PC-3 (cell line): ENCODE measurements at regions not wholly inside any gene's neighbourhood (a gene's known extent, or its start where the extent isn't known, plus 50 kb on each side); places are given as distances from the start of the nearest gene placed in this dataset.

Source experiments
- ATAC-seq: fragments of 200-7000 bp; cut with Tn5 transposase; 2 replicates; pipeline ENCODE4 v1.9.1; 2020; ENCODE audit warnings: mild to moderate bottlenecking, moderate library complexity
- BruUV-seq: library from RNA; stranded (reverse); fragments of 400-500 nt; replicated peaks from 2 replicates; lab custom pipeline; 2021; lab: Mats Ljungman, UMichigan
- CTCF ChIA-PET: fragments of 300-600 bp; sonication (Branson Sonifier 250); formaldehyde crosslinking; loops from one replicate; lab custom pipeline; 2022; ENCODE audit warnings: antibody characterized with exemption; lab: Charles Lee
- POLR2A ChIA-PET: fragments of 300-600 bp; sonication (Branson Sonifier 250); formaldehyde crosslinking; loops from one replicate; lab custom pipeline; 2022; ENCODE audit warnings: antibody characterized with exemption; ENCODE audit not compliant: unreplicated experiment; lab: Charles Lee
- DNase-seq: peaks from one replicate; pipeline ENCODE4 v3.0.0-alpha.2; 2015
- H2AFZ ChIP-seq: fragments of 300-600 bp; sonication (generic); 2 replicates; pipeline ENCODE4 v1.6.0; 2016; ENCODE audit warnings: antibody characterized with exemption, low read length
- H3F3A ChIP-seq: fragments of 300-600 bp; sonication (generic); one replicate; pipeline ENCODE4 v1.6.0; 2017; ENCODE audit warnings: antibody characterized with exemption, low read length, control low read depth, mild to moderate bottlenecking; ENCODE audit not compliant: unreplicated experiment
- H3K27ac ChIP-seq: fragments of 300-600 bp; sonication (generic); 2 replicates; pipeline ENCODE4 v1.5.1; 2016; ENCODE audit warnings: mild to moderate bottlenecking, low read length
- H3K27me3 ChIP-seq: fragments of 300-600 bp; sonication (generic); 2 replicates; pipeline ENCODE4 v1.6.1; 2016; ENCODE audit warnings: low read length, mixed read lengths
- H3K36me3 ChIP-seq: fragments of 300-600 bp; sonication (generic); 2 replicates; pipeline ENCODE4 v1.6.1; 2016; ENCODE audit warnings: low read depth, mixed run types, low read length, mixed read lengths
- H3K4me1 ChIP-seq: fragments of 300-600 bp; sonication (generic); 2 replicates; pipeline ENCODE4 v1.5.1; 2016; ENCODE audit warnings: low read length; ENCODE audit not compliant: insufficient read depth
- H3K4me2 ChIP-seq: fragments of 300-600 bp; sonication (generic); 2 replicates; pipeline ENCODE4 v1.6.0; 2016; ENCODE audit warnings: low read length
- H3K4me3 ChIP-seq: fragments of 300-600 bp; sonication (generic); 2 replicates; pipeline ENCODE4 v1.5.1; 2016; ENCODE audit warnings: mild to moderate bottlenecking, low read length, mixed read lengths
- H3K79me2 ChIP-seq: fragments of 300-600 bp; sonication (generic); 2 replicates; pipeline ENCODE4 v1.6.1; 2017; ENCODE audit warnings: low read length, mixed read lengths
- H3K9ac ChIP-seq: fragments of 300-600 bp; sonication (generic); 2 replicates; pipeline ENCODE4 v1.6.0; 2016; ENCODE audit warnings: mild to moderate bottlenecking, low read length
- H3K9me2 ChIP-seq: fragments of 300-600 bp; sonication (generic); replicated peaks from 2 replicates; pipeline ENCODE4 v1.6.1; 2016; ENCODE audit warnings: mixed run types, low read length, mixed read lengths
- H3K9me3 ChIP-seq: fragments of 300-600 bp; sonication (generic); 2 replicates; pipeline ENCODE4 v1.6.1; 2016; ENCODE audit warnings: low read length, mixed read lengths
- H4K20me1 ChIP-seq: fragments of 300-600 bp; sonication (generic); 2 replicates; pipeline ENCODE4 v1.6.1; 2016; ENCODE audit warnings: low read length, mixed read lengths
- EZH2 ChIP-seq: fragments of 300-600 bp; sonication (generic); IDR thresholded peaks from one replicate; pipeline ENCODE4 v1.6.1; 2017; ENCODE audit warnings: antibody characterized with exemption, mild to moderate bottlenecking, low read length; ENCODE audit not compliant: unreplicated experiment
- EZH2phosphoT487 ChIP-seq: fragments of 300-600 bp; sonication (generic); IDR thresholded peaks from 2 replicates; pipeline ENCODE4 v1.6.1; 2018; ENCODE audit warnings: mild to moderate bottlenecking, antibody characterized with exemption, low read length, borderline replicate concordance
- intact Hi-C: fragments of 100-400 bp; cut with micrococcal nuclease; formaldehyde crosslinking; loops from 2 replicates; pipeline ENCODE4 v1.9.0; 2023
- TF ChIP-seq, protein P1 (sequence below): fragments of 300-600 bp; sonication (generic); conservative IDR thresholded peaks from 2 replicates; pipeline ENCODE4 v1.5.1; 2017; ENCODE audit warnings: antibody characterized with exemption, low read depth, mild to moderate bottlenecking, low read length

GRCh38 chr5:71874521-71874920 lies 155.4 kb downstream of the CARTPT start:
- Histone ChIP-seq H3K9ac (no peak overlapping the region), H3K4me2 (no peak overlapping the region), H3K36me3 (no peaks in the 10 kb centered on the region), H3K4me3 (no peak overlapping the region), H3K27me3 (no peaks in the 10 kb centered on the region), H3K4me1 (no peaks in the 10 kb centered on the region), H3F3A (no peaks in the 10 kb centered on the region), H3K27ac (no peak overlapping the region), H3K9me2 (no peaks in the 10 kb centered on the region), H4K20me1 (no peaks in the 10 kb centered on the region), H3K9me3 (no peaks in the 10 kb centered on the region), H2AFZ (no peak overlapping the region), H3K79me2 (no peaks in the 10 kb centered on the region)
- intact Hi-C loops: no loop called here
- no peak for ATAC-seq
- ChIA-PET POLR2A (no interaction called here), CTCF (no interaction called here)
- BruUV-seq: no TSS peak
- TF ChIP-seq, protein P1, sequence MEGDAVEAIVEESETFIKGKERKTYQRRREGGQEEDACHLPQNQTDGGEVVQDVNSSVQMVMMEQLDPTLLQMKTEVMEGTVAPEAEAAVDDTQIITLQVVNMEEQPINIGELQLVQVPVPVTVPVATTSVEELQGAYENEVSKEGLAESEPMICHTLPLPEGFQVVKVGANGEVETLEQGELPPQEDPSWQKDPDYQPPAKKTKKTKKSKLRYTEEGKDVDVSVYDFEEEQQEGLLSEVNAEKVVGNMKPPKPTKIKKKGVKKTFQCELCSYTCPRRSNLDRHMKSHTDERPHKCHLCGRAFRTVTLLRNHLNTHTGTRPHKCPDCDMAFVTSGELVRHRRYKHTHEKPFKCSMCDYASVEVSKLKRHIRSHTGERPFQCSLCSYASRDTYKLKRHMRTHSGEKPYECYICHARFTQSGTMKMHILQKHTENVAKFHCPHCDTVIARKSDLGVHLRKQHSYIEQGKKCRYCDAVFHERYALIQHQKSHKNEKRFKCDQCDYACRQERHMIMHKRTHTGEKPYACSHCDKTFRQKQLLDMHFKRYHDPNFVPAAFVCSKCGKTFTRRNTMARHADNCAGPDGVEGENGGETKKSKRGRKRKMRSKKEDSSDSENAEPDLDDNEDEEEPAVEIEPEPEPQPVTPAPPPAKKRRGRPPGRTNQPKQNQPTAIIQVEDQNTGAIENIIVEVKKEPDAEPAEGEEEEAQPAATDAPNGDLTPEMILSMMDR: no peak
- no peak for TF ChIP-seq EZH2phosphoT487
- DNase-seq: no peak

- no peak overlapping the region for H3K4me2 ChIP-seq
- DNase-seq: no peak
- TF ChIP-seq EZH2phosphoT487 (no peak), EZH2 (no peak)
- TF ChIP-seq, protein P1: no peak
- H4K20me1 ChIP-seq: no peaks in the 10 kb centered on the region
- H3K27ac ChIP-seq: no peak overlapping the region
- H2AFZ ChIP-seq: no peak overlapping the region
- ATAC-seq: no peak
- intact Hi-C loops: no loop called here
- no peaks in the 10 kb centered on the region for H3K9me3 ChIP-seq
- no peaks in the 10 kb centered on the region for H3F3A ChIP-seq
- H3K9ac ChIP-seq: no peak overlapping the region
- no peaks in the 10 kb centered on the region for H3K9me2 ChIP-seq
- H3K4me3 ChIP-seq: no peak overlapping the region
- H3K4me1 ChIP-seq: no peaks in the 10 kb centered on the region
- BruUV-seq: no TSS peak
- no peaks in the 10 kb centered on the region for H3K79me2 ChIP-seq
- no peaks in the 10 kb centered on the region for H3K36me3 ChIP-seq
- POLR2A ChIA-PET: no interaction called here
- CTCF ChIA-PET: no interaction called here
- no peaks in the 10 kb centered on the region for H3K27me3 ChIP-seq
These were observed 158.4 kb downstream of the CARTPT start for GRCh38 chr5:71877511-71877910.

- intact Hi-C loops: no loop called here
- CTCF ChIA-PET: no interaction called here
- Histone ChIP-seq H3K27me3 (no peaks in the 10 kb centered on the region), H3K4me2 (no peak overlapping the region), H4K20me1 (no peaks in the 10 kb centered on the region), H3K36me3 (no peaks in the 10 kb centered on the region), H3K4me3 (no peak overlapping the region), H3K79me2 (no peaks in the 10 kb centered on the region), H3K4me1 (peaks cover 20% of the 10 kb centered on the region; the same call in 1 of the 2 replicates), H2AFZ (no peak overlapping the region), H3K9me2 (no peaks in the 10 kb centered on the region), H3K27ac (no peak overlapping the region), H3K9ac (no peak overlapping the region), H3K9me3 (no peaks in the 10 kb centered on the region), H3F3A (no peaks in the 10 kb centered on the region)
- TF ChIP-seq EZH2phosphoT487 (no peak), EZH2 (no peak)
- TF ChIP-seq, protein P1: no peak
- no peak for ATAC-seq
- no TSS peak for BruUV-seq
- no peak for DNase-seq
- POLR2A ChIA-PET: no interaction called here
These were observed 161.5 kb downstream of the CARTPT start for GRCh38 chr5:71880536-71880935.
